HS-5 (cell line): ENCODE measurements at regions not wholly inside any gene's neighbourhood (a gene's known extent, or its start where the extent isn't known, plus 50 kb on each side); places are given as distances from the start of the nearest gene placed in this dataset.

ENCODE experiments used
- DNase-seq: peaks from one replicate; pipeline ENCODE4 v3.0.0-alpha.2; 2012; ENCODE audit warnings: low read depth

DNA sequence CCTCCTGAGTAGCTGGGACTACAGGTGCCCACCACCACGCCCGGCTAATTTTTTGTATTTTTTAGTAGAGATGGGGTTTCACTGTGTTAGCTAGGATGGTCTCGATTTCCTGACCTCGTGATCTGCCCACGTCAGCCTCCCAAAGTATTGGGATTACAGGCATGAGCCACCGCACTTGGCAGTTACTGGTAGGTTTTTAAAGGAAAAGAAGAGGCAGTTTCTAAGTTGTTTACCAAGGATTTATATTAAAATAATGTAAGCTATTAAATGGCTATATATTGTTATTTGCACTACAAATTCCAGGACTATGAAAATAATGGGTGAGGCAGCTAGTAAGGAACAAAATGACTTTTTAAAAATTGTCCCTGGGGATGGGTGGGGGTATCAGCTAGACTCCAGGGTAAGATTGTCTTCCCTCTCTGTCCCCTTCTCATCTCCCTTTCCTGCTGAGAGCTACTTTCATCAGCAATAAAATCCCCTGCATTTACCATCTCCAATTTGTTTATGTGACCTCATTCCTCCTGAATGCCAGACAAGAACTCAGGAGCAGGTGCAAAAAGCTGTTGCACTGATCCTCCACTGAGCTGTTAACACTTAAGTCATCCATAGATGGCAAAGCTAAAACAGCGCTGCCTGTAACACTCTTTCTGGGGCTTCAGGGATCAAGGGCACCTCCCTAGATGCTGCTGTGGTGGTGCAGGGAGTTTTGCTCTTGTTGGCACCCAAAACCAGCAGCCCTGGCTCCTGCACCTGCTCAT is 165.2 kb downstream of the ZPLD1 start:
- DNase-seq: no peak

GRCh38 chr3:102605153-102605552 is 170.3 kb downstream of the ZPLD1 start:
- DNase-seq: no peak

DNA sequence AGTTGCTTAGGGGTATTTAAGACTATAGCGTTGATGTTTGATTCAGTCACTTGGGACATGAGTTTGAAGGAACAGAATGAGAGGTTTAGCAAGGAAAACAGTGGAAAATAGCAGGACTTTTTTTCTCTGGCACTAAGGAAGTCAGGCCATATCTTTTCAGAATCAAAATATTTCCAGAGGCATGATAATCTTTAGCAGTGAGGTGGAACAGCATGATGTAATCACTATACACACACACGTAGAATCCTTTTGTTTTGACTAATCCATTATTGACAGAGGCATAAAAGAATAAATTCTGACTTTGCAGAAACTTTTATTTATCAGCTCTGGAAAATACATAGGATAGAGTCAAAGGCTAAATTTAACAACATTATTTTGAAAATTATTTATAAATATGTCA is 174.1 kb downstream of the ZPLD1 start:
- DNase-seq: no peak

DNA sequence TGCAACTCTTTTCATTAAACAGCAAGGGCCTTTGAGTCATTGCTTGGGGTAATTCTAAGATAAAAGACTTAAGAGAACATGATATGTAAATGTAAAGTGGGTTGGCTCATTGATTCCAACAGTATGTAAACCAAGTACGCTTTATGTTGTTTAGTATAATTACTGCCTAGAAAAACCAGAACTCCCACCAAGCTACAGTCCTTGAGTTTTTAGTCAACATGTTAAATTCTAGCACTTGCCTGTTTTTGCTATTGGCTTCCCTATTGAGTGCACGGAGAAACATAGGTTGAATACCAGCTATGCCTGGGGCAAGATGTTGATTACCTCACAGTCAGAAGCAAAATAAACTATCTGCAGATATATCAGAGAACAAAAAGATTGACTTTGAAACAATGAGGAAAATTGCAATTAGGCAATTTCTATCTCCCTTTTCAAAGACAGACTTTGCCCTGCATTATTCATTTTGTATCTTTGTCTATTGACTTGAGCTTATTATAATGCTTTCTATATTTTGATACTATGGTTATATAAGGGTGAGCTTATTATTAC is 179.3 kb downstream of the ZPLD1 start:
- DNase-seq: no peak

GRCh38 chr3:102614585-102614984 is 179.8 kb downstream of the ZPLD1 start:
- DNase-seq: no peak

- DNase-seq: no peak
Measured at GRCh38 chr3:102617381-102617780, 182.6 kb downstream of the ZPLD1 start.

GRCh38 chr3:102619361-102619760 is 184.5 kb downstream of the ZPLD1 start:
- no peak for DNase-seq

GRCh38 chr3:102629943-102630342 is 195.1 kb downstream of the ZPLD1 start:
- DNase-seq: no peak

- no peak for DNase-seq
Measured at GRCh38 chr3:102630531-102630930, 195.7 kb downstream of the ZPLD1 start.

GRCh38 chr3:102643546-102643945 is 208.7 kb downstream of the ZPLD1 start:
- DNase-seq: no peak

- DNase-seq: no peak
Measured at GRCh38 chr3:102646557-102646956, 211.7 kb downstream of the ZPLD1 start.

GRCh38 chr3:102660653-102661052 is 225.8 kb downstream of the ZPLD1 start:
- DNase-seq: no peak

- DNase-seq: no peak
Measured at GRCh38 chr3:102661707-102662497, 227.1 kb downstream of the ZPLD1 start.

DNA sequence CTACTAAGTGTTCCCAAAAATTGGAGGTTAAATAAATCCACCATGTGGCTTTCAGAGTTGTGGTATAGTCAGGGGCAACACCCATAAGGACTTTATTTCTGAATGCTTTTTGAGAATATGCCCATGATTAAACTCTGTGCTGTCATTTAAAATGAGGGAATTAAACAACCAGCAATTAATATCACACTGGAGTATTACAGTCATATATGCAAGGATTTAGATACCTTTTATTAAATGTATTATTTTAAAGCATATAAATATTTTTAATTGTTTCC is 227.6 kb downstream of the ZPLD1 start:
- no peak for DNase-seq

GRCh38 chr3:102664126-102664525 is 229.3 kb downstream of the ZPLD1 start:
- no peak for DNase-seq

GRCh38 chr3:102665183-102665582 is 230.4 kb downstream of the ZPLD1 start:
- DNase-seq: no peak

GRCh38 chr3:102668247-102668646 is 233.4 kb downstream of the ZPLD1 start:
- DNase-seq: no peak

DNA sequence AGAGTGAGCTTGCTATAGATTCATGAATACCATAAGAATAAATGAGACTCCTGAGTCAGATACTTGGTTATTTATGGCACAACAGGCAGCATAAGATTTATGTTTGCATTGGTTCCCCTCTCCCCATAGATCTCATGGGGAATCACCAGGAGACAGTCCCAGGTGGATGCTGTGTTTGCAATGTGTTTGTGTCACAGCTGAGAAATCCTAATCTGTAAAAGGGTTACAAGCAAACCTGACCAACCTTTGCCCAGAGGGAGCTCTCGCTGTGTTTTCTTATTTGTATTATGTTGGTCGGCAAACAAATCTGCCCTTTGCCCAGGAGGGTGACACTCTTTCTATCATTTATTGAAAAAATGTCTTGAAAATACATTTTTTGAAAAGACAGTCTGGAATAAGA is 236.2 kb downstream of the ZPLD1 start:
- DNase-seq: no peak

GRCh38 chr3:102672305-102672704 is 237.5 kb downstream of the ZPLD1 start:
- no peak for DNase-seq

- DNase-seq: peak; percentile 23
Measured at GRCh38 chr3:102673271-102674115, 238.7 kb downstream of the ZPLD1 start.

DNA sequence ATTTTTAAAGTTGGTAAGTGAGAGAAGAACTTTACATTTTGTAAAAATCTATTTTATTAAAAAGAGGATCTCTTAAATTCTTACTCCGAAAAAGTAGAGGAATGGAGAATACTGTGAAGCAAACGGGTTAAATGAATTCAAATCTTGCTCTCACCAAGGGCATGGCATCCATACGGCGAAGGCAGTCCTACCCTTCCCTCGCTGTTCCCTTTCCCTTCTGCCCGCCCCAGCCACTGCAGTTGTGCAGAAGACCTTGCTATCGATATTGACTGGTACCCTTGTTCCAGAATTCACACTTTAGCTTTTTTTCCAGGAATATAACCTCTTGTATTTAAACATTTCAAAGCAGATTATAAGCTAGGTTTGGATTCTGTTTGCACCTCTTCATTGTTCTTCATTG is 239.5 kb downstream of the ZPLD1 start:
- DNase-seq: no peak

DNA sequence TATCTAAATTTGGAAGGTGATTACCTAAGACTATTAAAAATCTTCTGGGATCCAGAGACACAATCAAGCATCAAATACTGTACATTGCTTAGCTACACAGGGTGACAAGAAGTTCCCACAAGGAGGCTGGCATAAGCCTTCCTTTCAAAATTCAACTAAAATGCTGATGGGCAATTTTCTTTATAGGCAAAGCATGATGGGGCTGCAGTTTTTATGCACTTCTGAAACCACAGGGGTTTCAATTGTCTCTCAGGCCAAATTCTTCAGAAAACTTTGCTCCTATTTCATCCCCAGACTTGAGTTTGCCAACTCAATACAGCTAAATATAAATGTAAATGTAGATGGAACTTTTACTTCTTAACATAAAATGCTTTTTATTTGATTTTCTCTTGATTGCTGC is 241.6 kb downstream of the ZPLD1 start:
- no peak for DNase-seq

GRCh38 chr3:102682741-102683140 is 247.9 kb downstream of the ZPLD1 start:
- DNase-seq: no peak
